ENCODE measurements at regions not wholly inside any gene's neighbourhood (a gene's known extent, or its start where the extent isn't known, plus 50 kb on each side); places are given as distances from the start of the nearest gene placed in this dataset.

DNA sequence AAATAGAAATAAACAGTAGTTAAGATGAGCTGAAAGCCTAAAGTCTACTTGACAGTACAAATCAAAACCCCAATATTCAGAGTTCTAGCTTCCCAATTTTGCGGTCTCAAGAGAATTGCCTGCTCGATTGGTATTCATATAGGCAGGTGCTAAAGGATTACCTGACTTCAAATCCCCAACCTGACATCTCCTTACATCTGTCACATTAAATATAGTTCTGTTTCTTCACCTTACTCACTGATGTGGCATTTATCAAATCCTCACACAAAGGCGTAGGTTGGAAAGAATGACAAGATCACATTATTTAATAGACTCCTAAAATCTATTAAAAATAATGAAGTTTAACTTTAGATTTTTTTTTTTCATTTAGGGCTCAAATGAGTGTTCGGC, 72.8 kb upstream of the ANKH start:
- H3K14ac ChIP-seq (replicated peaks; ENCODE audit: low read depth, low read length): no peak overlapping the region
- intact Hi-C loops (cut with micrococcal nuclease): no loop called here
- no peak overlapping the region for H3K18ac ChIP-seq (ENCODE audit: low read depth, low read length)
- H2BK120ac ChIP-seq (ENCODE audit: low read depth, low read length): no peak overlapping the region
- no peak overlapping the region for H2AFZ ChIP-seq (replicated peaks; ENCODE audit: low read length, poor library complexity)
- DNase-seq: no peak
- dilution Hi-C loops (cut with HindIII; ENCODE audit: low sequenced_read_pairs, unreplicated experiment): no loop called here
- H3K9me3 ChIP-seq (ENCODE audit: control insufficient read depth, insufficient read depth, low read length): no peaks in the 10 kb centered on the region
- no peak overlapping the region for H4K91ac ChIP-seq (ENCODE audit: insufficient read depth, low read depth, low read length)
- no peak overlapping the region for H4K8ac ChIP-seq (ENCODE audit: low read depth in 2 of 2, low read length in 2 of 2)
- H4K5ac ChIP-seq (ENCODE audit: low read depth, low read length): no peak overlapping the region
- WGBS, 2 experiments (ENCODE audit: extremely low coverage in 2 of 2, insufficient read length in 1 of 2): no CpG with 5 or more reads among the region's 4 CpGs
- no peak overlapping the region for H2BK20ac ChIP-seq (ENCODE audit: low read depth, low read length)
- CTCF ChIA-PET: no interaction called here
- H3K27me3 ChIP-seq (ENCODE audit: control insufficient read depth, insufficient read depth, low read length): peaks cover 6% of the 10 kb centered on the region
- no peaks in the 10 kb centered on the region; the same call in 1 of the 2 replicates for H4K20me1 ChIP-seq (ENCODE audit: insufficient read depth, low read length)
- in situ Hi-C loops (cut with MboI; ENCODE audit: low sequenced_read_pairs): no loop called here
- H3K79me1 ChIP-seq (ENCODE audit: low read depth in 1 of 2, low read length in 2 of 2): no peaks in the 10 kb centered on the region
- no peak overlapping the region for H2AK5ac ChIP-seq (ENCODE audit: low read depth, low read length)
- H3K4me2 ChIP-seq (ENCODE audit: low read depth, low read length): no peak overlapping the region
- no peaks in the 10 kb centered on the region; the same call in 1 of the 2 replicates for H3K9me1 ChIP-seq (ENCODE audit: insufficient read depth, low read length)
- BruUV-seq (replicated peaks): no TSS peak
- no peak overlapping the region for H2BK5ac ChIP-seq (ENCODE audit: low read depth, low read length, poor library complexity, severe bottlenecking)
- no peak overlapping the region for H3K27ac ChIP-seq (ENCODE audit: insufficient read depth, low read length)
- no peak overlapping the region for H3K23ac ChIP-seq (ENCODE audit: low read depth, low read length)
- TF ChIP-seq POLR2A (IDR thresholded peaks at IDR 0.05; ENCODE audit: low read depth, low read length) (no peak), CEBPB (IDR thresholded peaks at IDR 0.05; ENCODE audit: low read depth, low read length) (no peak)
- no peak for ATAC-seq (ENCODE audit: low read depth)
- H3K4me1 ChIP-seq (ENCODE audit: control insufficient read depth, insufficient read depth, low read length): no peaks in the 10 kb centered on the region
- H2AK9ac ChIP-seq (replicated peaks; ENCODE audit: low read depth, low read length, poor library complexity): no peak overlapping the region
- no peak overlapping the region for H3K56ac ChIP-seq (ENCODE audit: extremely low read depth, insufficient read depth, low read length)
- no peaks in the 10 kb centered on the region for H3K36me3 ChIP-seq (ENCODE audit: control insufficient read depth, insufficient read depth, low read length)
- POLR2A ChIA-PET (ENCODE audit: unreplicated experiment): no interaction called here
- no peak overlapping the region for H3K4me3 ChIP-seq (ENCODE audit: insufficient read depth, low read depth, low read length)
- H3K4ac ChIP-seq (ENCODE audit: low read depth, low read length): no peak overlapping the region
- H2BK15ac ChIP-seq (ENCODE audit: low read depth, low read length): no peak overlapping the region
- H3K9ac ChIP-seq (ENCODE audit: low read depth, low read length): no peak overlapping the region

Measured in IMR-90 (cell line).